Brain microvascular endothelial cell (primary cell): ENCODE measurements at regions not wholly inside any gene's neighbourhood (a gene's known extent, or its start where the extent isn't known, plus 50 kb on each side); places are given as distances from the start of the nearest gene placed in this dataset.

Source experiments
- DNase-seq: peaks from one replicate; pipeline ENCODE4 v3.0.0-alpha.2; 2020
- H3K27ac ChIP-seq: fragments of 250-450 bp; sonication (Bioruptor Pico); 2 replicates; pipeline ENCODE4 v1.5.1; 2020; ENCODE audit warnings: mild to moderate bottlenecking, moderate library complexity
- H3K27me3 ChIP-seq: fragments of 250-450 bp; sonication (Bioruptor Pico); replicated peaks from 2 replicates; pipeline ENCODE4 v1.5.1; 2020; ENCODE audit warnings: mild to moderate bottlenecking
- H3K36me3 ChIP-seq: fragments of 250-450 bp; sonication (Bioruptor Pico); replicated peaks from 2 replicates; pipeline ENCODE4 v1.5.1; 2020; ENCODE audit warnings: mild to moderate bottlenecking
- H3K4me3 ChIP-seq: 2 replicates; pipeline ENCODE4 v1.5.1; 2011; ENCODE audit warnings: low read depth, mild to moderate bottlenecking, control low read depth, low read length, moderate library complexity
- CTCF ChIP-seq: IDR thresholded peaks from 2 replicates; pipeline ENCODE4 v1.5.1; 2011; ENCODE audit warnings: low read depth, mild to moderate bottlenecking, moderate library complexity, low read length, control low read depth, inconsistent platforms; ENCODE audit errors: missing control alignments
- in situ Hi-C: cut with HindIII; loops from 2 replicates; pipeline ENCODE4 v1.10.0; 2017; ENCODE audit warnings: low sequenced_read_pairs, low pct_ligation_motif_present

GRCh38 chr22:47738472-47739013 is 976.1 kb downstream of the TBC1D22A start:
- Histone ChIP-seq H3K36me3 (no peaks in the 10 kb centered on the region), H3K27ac (no peak overlapping the region), H3K4me3 (no peak overlapping the region), H3K27me3 (no peaks in the 10 kb centered on the region)
- no peak for DNase-seq
- in situ Hi-C loops: no loop called here
- TF ChIP-seq CTCF: no peak

DNA sequence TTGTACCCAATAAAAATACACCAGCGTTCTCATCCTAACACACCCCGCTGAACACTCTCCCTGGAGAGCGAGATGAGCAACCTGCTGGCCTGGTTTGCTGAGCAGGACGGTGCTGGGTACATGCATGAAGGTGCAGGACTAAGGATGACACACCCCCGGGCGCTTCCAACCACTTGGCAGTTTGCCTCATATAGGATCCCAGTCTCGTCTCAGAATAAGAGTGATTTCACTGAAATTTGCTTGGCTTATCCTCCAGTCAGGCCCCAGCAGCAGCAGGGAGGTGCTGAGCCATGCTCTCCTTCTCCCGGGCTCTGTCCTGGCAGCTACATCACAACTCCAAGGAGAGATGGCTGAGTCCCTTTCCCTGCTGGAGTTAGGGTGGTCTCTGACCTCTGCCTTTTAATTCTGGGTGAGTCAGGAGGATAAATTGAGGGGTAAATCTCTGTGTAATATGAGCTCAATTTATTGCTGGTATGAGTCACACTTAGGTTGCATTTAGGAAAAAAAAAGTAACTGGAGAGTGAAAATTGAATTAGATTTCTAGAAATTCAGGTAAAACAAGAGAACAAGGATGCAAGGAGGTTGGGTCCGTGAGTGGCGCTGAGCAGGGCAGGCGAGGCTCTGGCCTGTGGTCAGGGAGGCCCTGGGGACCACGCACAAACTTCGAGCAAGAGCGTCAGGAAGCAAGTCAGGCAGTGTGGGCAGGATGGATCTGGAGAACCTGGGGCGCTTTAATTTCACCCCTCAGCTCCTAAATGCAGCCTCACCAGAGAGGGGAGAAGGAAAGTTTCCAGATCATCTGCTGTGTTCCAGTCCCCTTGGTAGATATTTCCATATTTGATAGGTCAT is 974.0 kb downstream of the TBC1D22A start:
- Histone ChIP-seq H3K36me3 (no peaks in the 10 kb centered on the region), H3K27ac (no peak overlapping the region), H3K27me3 (no peaks in the 10 kb centered on the region), H3K4me3 (no peak overlapping the region)
- TF ChIP-seq CTCF: no peak
- in situ Hi-C loops: no loop called here
- DNase-seq: no peak

GRCh38 chr22:47734511-47734910 is 972.1 kb downstream of the TBC1D22A start:
- Histone ChIP-seq H3K27me3 (no peaks in the 10 kb centered on the region), H3K27ac (no peak overlapping the region), H3K4me3 (no peak overlapping the region), H3K36me3 (no peaks in the 10 kb centered on the region)
- DNase-seq: no peak
- no peak for TF ChIP-seq CTCF
- in situ Hi-C loops: no loop called here

GRCh38 chr22:47727641-47728040 is 965.2 kb downstream of the TBC1D22A start:
- Histone ChIP-seq H3K27ac (no peak overlapping the region), H3K27me3 (no peaks in the 10 kb centered on the region), H3K4me3 (no peak overlapping the region), H3K36me3 (no peaks in the 10 kb centered on the region)
- no peak for TF ChIP-seq CTCF
- in situ Hi-C loops: no loop called here
- DNase-seq: no peak

DNA sequence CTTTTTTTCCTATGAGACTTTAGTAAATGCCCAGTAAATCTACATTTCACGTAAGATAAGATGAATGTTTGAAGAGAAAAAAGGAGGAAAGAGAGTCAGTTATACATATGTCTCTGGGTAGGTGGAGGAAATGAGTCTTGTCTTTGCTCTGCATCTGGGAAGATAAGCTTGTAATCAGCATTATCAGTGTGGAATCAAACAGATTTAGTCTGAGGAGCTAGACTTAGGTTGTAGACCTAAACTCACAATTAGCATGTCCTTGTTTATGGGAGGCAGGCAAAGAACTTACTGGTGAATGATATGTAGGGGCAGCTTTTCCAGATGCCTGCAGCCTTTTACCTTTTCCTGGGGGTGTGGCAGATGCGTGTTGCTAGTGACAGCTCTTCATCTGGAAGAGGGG is 962.3 kb downstream of the TBC1D22A start:
- no peak for DNase-seq
- Histone ChIP-seq H3K36me3 (no peaks in the 10 kb centered on the region), H3K27me3 (no peaks in the 10 kb centered on the region), H3K27ac (no peak overlapping the region), H3K4me3 (no peak overlapping the region)
- in situ Hi-C loops: no loop called here
- no peak for TF ChIP-seq CTCF
